ENCODE measurements at regions not wholly inside any gene's neighbourhood (a gene's known extent, or its start where the extent isn't known, plus 50 kb on each side); places are given as distances from the start of the nearest gene placed in this dataset.

GRCh38 chr20:57908704-57909630 lies 199.2 kb upstream of the PMEPA1 start:
- no peak for DNase-seq

GRCh38 chr20:57908226-57908625 lies 198.4 kb upstream of the PMEPA1 start:
- no peak for DNase-seq

GRCh38 chr20:57907131-57908000 lies 197.6 kb upstream of the PMEPA1 start:
- DNase-seq = no peak

- no peak for DNase-seq
These were observed 195.6 kb upstream of the PMEPA1 start for GRCh38 chr20:57905448-57905847.

- DNase-seq = no peak
These were observed 194.7 kb upstream of the PMEPA1 start for GRCh38 chr20:57904314-57905105.

- no peak for DNase-seq
These were observed 192.7 kb upstream of the PMEPA1 start for GRCh38 chr20:57902473-57902872.

GRCh38 chr20:57901526-57901925 lies 191.7 kb upstream of the PMEPA1 start:
- DNase-seq = no peak

GRCh38 chr20:57900226-57900905 lies 190.6 kb upstream of the PMEPA1 start:
- no peak for DNase-seq

GRCh38 chr20:57899554-57899953 lies 189.7 kb upstream of the PMEPA1 start:
- no peak for DNase-seq

- DNase-seq = no peak
These were observed 188.5 kb upstream of the PMEPA1 start for GRCh38 chr20:57898332-57898731.

- no peak for DNase-seq
These were observed 188.1 kb upstream of the PMEPA1 start for GRCh38 chr20:57897891-57898290.

- DNase-seq = no peak
These were observed 187.5 kb upstream of the PMEPA1 start for GRCh38 chr20:57897156-57897874.

- DNase-seq = no peak
These were observed 186.7 kb upstream of the PMEPA1 start for GRCh38 chr20:57896563-57896962.

- DNase-seq = no peak
These were observed 186.2 kb upstream of the PMEPA1 start for GRCh38 chr20:57896017-57896416.

GRCh38 chr20:57895161-57895855 lies 185.5 kb upstream of the PMEPA1 start:
- DNase-seq = no peak

- DNase-seq = no peak
These were observed 184.7 kb upstream of the PMEPA1 start for GRCh38 chr20:57894522-57894921.

- no peak for DNase-seq
These were observed 184.3 kb upstream of the PMEPA1 start for GRCh38 chr20:57894096-57894495.

GRCh38 chr20:57893366-57893999 lies 183.7 kb upstream of the PMEPA1 start:
- no peak for DNase-seq

- DNase-seq = no peak
These were observed 182.7 kb upstream of the PMEPA1 start for GRCh38 chr20:57892471-57892870.

- DNase-seq = no peak
These were observed 181.2 kb upstream of the PMEPA1 start for GRCh38 chr20:57891014-57891413.
